ENCODE measurements at regions not wholly inside any gene's neighbourhood (a gene's known extent, or its start where the extent isn't known, plus 50 kb on each side); places are given as distances from the start of the nearest gene placed in this dataset.

- Histone ChIP-seq H3K27ac (ENCODE audit: low read depth, low read length) (no peak overlapping the region), H3K27me3 (ENCODE audit: control insufficient read depth, insufficient read depth, low read length) (no peaks in the 10 kb centered on the region), H3K9me3 (ENCODE audit: control insufficient read depth, insufficient read depth, low read length) (no peaks in the 10 kb centered on the region), H3K4me3 (ENCODE audit: low read depth, low read length) (no peak overlapping the region)
- CTCF ChIA-PET, result interaction anchor here (0.6 kb wide), 1 partner anchor 220 kb away, joined by 7 read pairs; no protein-coding TSS in a partner anchor
- DNase-seq (ENCODE audit: low read depth, low spot score), result no peak
- no peak for TF ChIP-seq CTCF (IDR thresholded peaks at IDR 0.05; ENCODE audit: low read depth, low read length)
- POLR2A ChIA-PET, result no interaction called here
These were observed 118.2 kb upstream of the NOL4 start for GRCh38 chr18:34342960-34343359.

DNA sequence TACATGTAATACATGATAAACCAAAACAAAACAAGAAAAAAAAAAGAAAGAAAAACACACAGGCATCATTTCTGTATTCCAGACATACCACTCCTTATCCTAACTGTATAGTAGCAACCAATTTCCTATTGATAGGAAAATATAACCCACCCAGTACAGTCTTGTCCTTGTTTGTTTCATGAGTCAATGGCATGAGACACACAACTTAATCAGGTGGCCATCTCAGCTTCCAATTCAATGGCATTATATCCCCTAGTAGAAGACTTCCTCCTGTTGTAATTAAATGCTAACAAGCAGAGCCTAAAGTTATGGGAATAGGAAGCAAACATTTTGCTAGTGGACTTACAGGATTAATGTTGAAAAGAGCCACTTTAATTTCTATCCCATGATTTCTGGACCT, 121.0 kb upstream of the NOL4 start:
- no peak for DNase-seq (ENCODE audit: low read depth, low spot score)
- no peak for TF ChIP-seq CTCF (IDR thresholded peaks at IDR 0.05; ENCODE audit: low read depth, low read length)
- CTCF ChIA-PET, result no interaction called here
- Histone ChIP-seq H3K4me3 (ENCODE audit: low read depth, low read length) (no peak overlapping the region), H3K27me3 (ENCODE audit: control insufficient read depth, insufficient read depth, low read length) (no peaks in the 10 kb centered on the region), H3K27ac (ENCODE audit: low read depth, low read length) (no peak overlapping the region), H3K9me3 (ENCODE audit: control insufficient read depth, insufficient read depth, low read length) (no peaks in the 10 kb centered on the region)
- POLR2A ChIA-PET, result no interaction called here

GRCh38 chr18:34350778-34351177, 126.1 kb upstream of the NOL4 start:
- H3K27ac ChIP-seq (ENCODE audit: low read depth, low read length), result no peak overlapping the region
- TF ChIP-seq CTCF (IDR thresholded peaks at IDR 0.05; ENCODE audit: low read depth, low read length), result no peak
- no peak overlapping the region for H3K4me3 ChIP-seq (ENCODE audit: low read depth, low read length)
- no peaks in the 10 kb centered on the region for H3K9me3 ChIP-seq (ENCODE audit: control insufficient read depth, insufficient read depth, low read length)
- ChIA-PET POLR2A (no interaction called here), CTCF (interaction anchor here (3.4 kb wide), 1 partner anchor 293 kb away, joined by 10 read pairs; no protein-coding TSS in a partner anchor)
- H3K27me3 ChIP-seq (ENCODE audit: control insufficient read depth, insufficient read depth, low read length), result no peaks in the 10 kb centered on the region
- no peak for DNase-seq (ENCODE audit: low read depth, low spot score)

- Histone ChIP-seq H3K27ac (ENCODE audit: low read depth, low read length) (no peak overlapping the region), H3K27me3 (ENCODE audit: control insufficient read depth, insufficient read depth, low read length) (no peaks in the 10 kb centered on the region), H3K4me3 (ENCODE audit: low read depth, low read length) (no peak overlapping the region), H3K9me3 (ENCODE audit: control insufficient read depth, insufficient read depth, low read length) (no peaks in the 10 kb centered on the region)
- POLR2A ChIA-PET, result no interaction called here
- TF ChIP-seq CTCF (IDR thresholded peaks at IDR 0.05; ENCODE audit: low read depth, low read length), result peak; percentile 21
- CTCF ChIA-PET, result interaction anchor here (0.9 to 3.4 kb wide), 4 partner anchors 292 to 457 kb away, joined by 3 to 10 read pairs (median 4); no protein-coding TSS in a partner anchor
- no peak for DNase-seq (ENCODE audit: low read depth, low spot score)
These were observed 127.9 kb upstream of the NOL4 start for GRCh38 chr18:34352385-34353163.

DNA sequence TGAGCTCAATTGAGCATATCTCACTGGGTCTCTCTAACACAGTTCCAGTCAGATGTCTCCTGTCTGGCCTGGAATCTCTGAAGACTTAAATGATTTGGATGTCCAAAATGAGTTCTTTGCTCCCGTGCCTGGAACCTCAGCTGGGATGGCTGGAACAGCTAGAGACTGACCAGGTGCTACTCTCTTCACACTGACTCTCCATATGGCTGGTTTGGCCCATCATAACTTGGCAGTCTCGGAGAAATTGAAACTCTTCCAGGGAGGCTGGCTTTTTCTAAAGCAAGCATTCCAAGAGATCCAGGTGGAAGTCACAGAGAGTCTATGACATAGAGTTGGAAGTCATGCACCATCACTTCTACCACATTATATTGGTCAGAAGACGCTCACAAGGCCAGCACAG, 129.6 kb upstream of the NOL4 start:
- POLR2A ChIA-PET, result no interaction called here
- Histone ChIP-seq H3K4me3 (ENCODE audit: low read depth, low read length) (no peak overlapping the region), H3K9me3 (ENCODE audit: control insufficient read depth, insufficient read depth, low read length) (no peaks in the 10 kb centered on the region), H3K27me3 (ENCODE audit: control insufficient read depth, insufficient read depth, low read length) (no peaks in the 10 kb centered on the region), H3K27ac (ENCODE audit: low read depth, low read length) (no peak overlapping the region)
- DNase-seq (ENCODE audit: low read depth, low spot score), result no peak
- CTCF ChIA-PET, result interaction anchor here (1.0 to 3.4 kb wide), 2 partner anchors 290 to 433 kb away, joined by 3 to 10 read pairs; no protein-coding TSS in a partner anchor
- TF ChIP-seq CTCF (IDR thresholded peaks at IDR 0.05; ENCODE audit: low read depth, low read length), result no peak
